ENCODE measurements at regions not wholly inside any gene's neighbourhood (a gene's known extent, or its start where the extent isn't known, plus 50 kb on each side); places are given as distances from the start of the nearest gene placed in this dataset.

DNA sequence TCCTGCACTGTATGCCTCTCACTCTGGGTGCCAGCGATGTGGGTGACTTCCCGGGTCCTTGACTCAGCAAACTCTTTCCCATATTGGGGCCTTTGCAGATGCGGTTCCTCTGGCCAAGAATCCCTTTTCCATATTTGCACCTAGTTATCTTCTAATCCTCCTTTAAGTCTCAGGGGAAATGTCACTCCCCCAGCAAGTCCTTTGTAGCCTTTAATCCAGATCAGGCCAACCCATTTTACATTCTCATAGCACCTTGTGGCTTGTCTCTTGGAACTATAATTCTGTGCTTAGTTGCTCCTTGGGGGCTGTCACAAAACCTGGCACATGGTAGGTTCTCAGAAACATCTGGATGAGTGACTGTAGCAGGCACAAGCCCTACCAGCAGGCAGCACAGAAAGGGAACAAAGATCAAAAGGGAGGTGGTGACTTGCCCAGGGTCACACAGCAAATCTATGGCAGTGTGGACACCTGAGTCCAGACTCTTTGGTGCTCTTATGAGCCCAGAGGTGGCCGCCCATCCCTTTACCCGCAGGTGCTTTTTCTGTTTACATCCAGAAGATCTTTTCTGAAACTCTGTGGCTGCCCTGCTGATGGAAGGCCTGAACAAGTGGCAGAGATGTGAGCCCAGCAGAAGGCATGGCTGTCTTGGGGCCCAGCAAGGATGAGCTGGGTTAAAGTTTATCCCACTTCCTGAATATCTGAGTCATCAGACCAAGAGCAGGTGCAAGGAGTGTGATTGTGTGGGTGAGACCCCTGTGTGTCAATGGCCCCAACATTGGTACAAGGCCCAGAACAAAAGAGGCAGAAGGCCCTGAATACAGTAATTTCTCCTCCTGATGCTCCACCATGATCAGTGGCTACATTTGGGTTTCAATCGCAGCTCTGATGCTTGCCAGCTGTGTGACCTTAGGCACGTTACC, 78.6 kb upstream of the GRK3 start:
- intact Hi-C loops (cut with DNase I): no loop called here
- ATAC-seq: no peak
- Histone ChIP-seq H3K27ac (no peak overlapping the region), H3K9me3 (peaks cover 0 to 5% (median 0%) of the 10 kb centered on the region in 11 donors), H3K36me3 (peaks cover 0 to 63% (median 7%) of the 10 kb centered on the region in 9 donors), H3K4me3 (no peak overlapping the region), H3K4me1 (peaks cover 0 to 32% (median 20%) of the 10 kb centered on the region in 9 donors), H3K27me3 (no peaks in the 10 kb centered on the region)
- TF ChIP-seq, protein P1, sequence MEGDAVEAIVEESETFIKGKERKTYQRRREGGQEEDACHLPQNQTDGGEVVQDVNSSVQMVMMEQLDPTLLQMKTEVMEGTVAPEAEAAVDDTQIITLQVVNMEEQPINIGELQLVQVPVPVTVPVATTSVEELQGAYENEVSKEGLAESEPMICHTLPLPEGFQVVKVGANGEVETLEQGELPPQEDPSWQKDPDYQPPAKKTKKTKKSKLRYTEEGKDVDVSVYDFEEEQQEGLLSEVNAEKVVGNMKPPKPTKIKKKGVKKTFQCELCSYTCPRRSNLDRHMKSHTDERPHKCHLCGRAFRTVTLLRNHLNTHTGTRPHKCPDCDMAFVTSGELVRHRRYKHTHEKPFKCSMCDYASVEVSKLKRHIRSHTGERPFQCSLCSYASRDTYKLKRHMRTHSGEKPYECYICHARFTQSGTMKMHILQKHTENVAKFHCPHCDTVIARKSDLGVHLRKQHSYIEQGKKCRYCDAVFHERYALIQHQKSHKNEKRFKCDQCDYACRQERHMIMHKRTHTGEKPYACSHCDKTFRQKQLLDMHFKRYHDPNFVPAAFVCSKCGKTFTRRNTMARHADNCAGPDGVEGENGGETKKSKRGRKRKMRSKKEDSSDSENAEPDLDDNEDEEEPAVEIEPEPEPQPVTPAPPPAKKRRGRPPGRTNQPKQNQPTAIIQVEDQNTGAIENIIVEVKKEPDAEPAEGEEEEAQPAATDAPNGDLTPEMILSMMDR (IDR thresholded peaks at IDR 0.05): no peak
- DNase-seq: no peak
- WGBS, 2 donors: 95 to 96% methylated on average over 7 of the region's 7 CpGs

DNA sequence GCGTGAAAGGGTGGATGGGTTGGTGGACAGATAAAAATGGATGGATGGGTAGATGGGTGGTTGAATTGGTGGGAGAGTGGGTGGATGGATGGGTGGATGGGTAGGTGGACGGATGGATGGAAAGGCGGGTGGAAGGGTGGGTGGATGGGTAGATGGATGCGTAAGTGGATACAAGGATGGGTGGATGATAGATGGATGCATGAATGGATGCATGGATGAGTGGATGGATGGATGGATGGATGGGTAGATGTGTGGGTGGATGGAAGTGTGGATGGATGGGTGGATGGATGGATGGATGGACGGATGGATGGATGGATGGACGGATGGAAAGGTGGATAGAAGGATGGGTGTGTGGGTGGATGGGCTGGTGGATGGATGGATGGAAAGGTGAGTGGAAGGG, 77.0 kb upstream of the GRK3 start:
- Histone ChIP-seq H3K27me3 (no peaks in the 10 kb centered on the region), H3K36me3 (peaks cover 0 to 53% (median 4%) of the 10 kb centered on the region in 9 donors), H3K27ac (no peak overlapping the region), H3K4me3 (no peak overlapping the region), H3K9me3 (peaks cover 0 to 5% (median 0%) of the 10 kb centered on the region in 11 donors), H3K4me1 (peaks cover 0 to 31% (median 20%) of the 10 kb centered on the region in 9 donors)
- TF ChIP-seq, protein P1 (IDR thresholded peaks at IDR 0.05): no peak
- DNase-seq (no peak), ATAC-seq (no peak)
- intact Hi-C loops (cut with DNase I): no loop called here
- WGBS, 2 donors: 94 to 97% methylated on average over 6 of the region's 6 CpGs

DNA sequence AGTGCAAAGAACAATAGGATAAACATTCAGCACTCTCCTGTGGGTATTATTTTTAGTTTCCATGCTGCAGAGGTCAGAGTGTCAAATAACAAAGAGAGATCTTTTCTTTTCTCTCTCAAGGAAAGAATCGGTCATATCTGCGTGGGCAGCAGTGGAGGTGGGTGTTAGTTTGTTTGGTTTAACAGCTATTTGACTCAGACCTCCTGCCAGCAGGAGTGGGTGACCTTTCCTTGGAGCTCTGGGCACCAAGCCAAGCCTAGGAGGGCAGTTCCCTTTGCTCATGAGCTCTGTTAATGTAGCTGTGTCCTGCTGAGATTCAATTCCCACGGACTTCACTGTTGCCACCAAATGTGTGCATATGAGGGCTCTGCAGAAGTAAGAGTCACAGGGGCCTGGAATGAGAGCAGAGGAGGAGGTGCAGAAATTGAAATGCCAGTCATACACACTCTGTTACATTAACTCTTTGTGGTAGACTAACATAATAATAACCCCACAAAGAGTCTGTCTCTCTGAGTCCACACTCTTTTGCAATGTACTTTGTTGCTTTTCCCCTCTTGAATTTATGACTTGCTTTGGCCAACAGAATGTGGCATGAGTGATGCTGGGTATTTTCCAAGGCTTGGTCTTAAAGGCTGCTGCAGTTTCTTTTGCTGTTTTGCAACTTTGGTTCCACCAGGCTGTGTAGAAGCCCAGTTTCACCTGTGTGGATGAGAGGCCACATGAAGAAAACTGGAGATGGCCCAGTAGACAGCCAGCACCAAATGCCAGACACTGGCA, 76.0 kb upstream of the GRK3 start:
- ATAC-seq: peak in 7 of 8 donors; percentile 46 to 88 (median 84)
- peaks cover 0 to 4% (median 0%) of the 10 kb centered on the region in 7 donors for H3K27me3 ChIP-seq
- intact Hi-C loops (cut with DNase I): no loop called here

More for the DNA sequence above, 76.0 kb upstream of the GRK3 start:
- H3K9me3 ChIP-seq: peaks cover 0 to 5% (median 0%) of the 10 kb centered on the region in 11 donors
- peak; percentile 71 to 72 for DNase-seq
- peak overlapping the region in 4 of 10 donors; percentile 12 to 50 (median 18) for H3K27ac ChIP-seq
- H3K36me3 ChIP-seq: peaks cover 0 to 51% (median 4%) of the 10 kb centered on the region in 9 donors
- H3K4me1 ChIP-seq: peaks cover 0 to 22% (median 13%) of the 10 kb centered on the region in 9 donors
- TF ChIP-seq, protein P1 (IDR thresholded peaks at IDR 0.05): no peak
- H3K4me3 ChIP-seq: no peak overlapping the region
- 11 to 18% methylated on average over 3 of the region's 3 CpGs for WGBS, 2 donors

All from heart right ventricle (tissue), 16 donors.